SK-N-MC (cell line): ENCODE measurements at regions not wholly inside any gene's neighbourhood (a gene's known extent, or its start where the extent isn't known, plus 50 kb on each side); places are given as distances from the start of the nearest gene placed in this dataset.

ENCODE experiments used
- EZH2 ChIP-seq: fragments of 200-600 bp; sonication (generic); IDR thresholded peaks from one replicate; pipeline ENCODE4 v1.6.1; 2017; ENCODE audit warnings: antibody characterized with exemption
- FOXP2 ChIP-seq: optimal IDR thresholded peaks from 2 replicates; pipeline ENCODE3; 2011; ENCODE audit warnings: mild to moderate bottlenecking, moderate library complexity; ENCODE audit not compliant: insufficient read depth; ENCODE audit errors: extremely low read length, control extremely low read depth

GRCh38 chr3:180295811-180296210 is 259.1 kb upstream of the PEX5L start:
- TF ChIP-seq EZH2 = no peak
- TF ChIP-seq FOXP2 = no peak
